Limb (tissue), 2 donors: ENCODE measurements at regions not wholly inside any gene's neighbourhood (a gene's known extent, or its start where the extent isn't known, plus 50 kb on each side); places are given as distances from the start of the nearest gene placed in this dataset.

ENCODE experiments used
- DNase-seq, 2 donors: peaks; one replicate each; pipeline ENCODE4 v3.0.0-alpha.2; 2016; ENCODE audit errors: extremely low spot score in 2 of 2

- no peak for DNase-seq
These were observed 148.8 kb upstream of the LHX5 start for GRCh38 chr12:113620437-113620976.

- no peak for DNase-seq
These were observed 147.5 kb upstream of the LHX5 start for GRCh38 chr12:113619202-113619601.

- no peak for DNase-seq
These were observed 141.7 kb upstream of the LHX5 start for GRCh38 chr12:113613414-113613813.

- no peak for DNase-seq
These were observed 141.1 kb upstream of the LHX5 start for GRCh38 chr12:113612793-113613192.

- no peak for DNase-seq
These were observed 140.5 kb upstream of the LHX5 start for GRCh38 chr12:113612076-113612728.

- no peak for DNase-seq
These were observed 140.0 kb upstream of the LHX5 start for GRCh38 chr12:113611652-113612051.

- no peak for DNase-seq
These were observed 139.0 kb upstream of the LHX5 start for GRCh38 chr12:113610698-113611097.

- no peak for DNase-seq
These were observed 138.2 kb upstream of the LHX5 start for GRCh38 chr12:113609692-113610469.

GRCh38 chr12:113604666-113605065, 133.0 kb upstream of the LHX5 start:
- no peak for DNase-seq

GRCh38 chr12:113601656-113602263, 130.1 kb upstream of the LHX5 start:
- peak in 1 of 2 donors; percentile 39 for DNase-seq

- DNase-seq: no peak
These were observed 127.2 kb upstream of the LHX5 start for GRCh38 chr12:113598815-113599406.

GRCh38 chr12:113594967-113595366, 123.3 kb upstream of the LHX5 start:
- DNase-seq: no peak

GRCh38 chr12:113591480-113591974, 119.9 kb upstream of the LHX5 start:
- peak in 1 of 2 donors; percentile 41 for DNase-seq

- no peak for DNase-seq
These were observed 117.8 kb upstream of the LHX5 start for GRCh38 chr12:113589437-113589836.

- no peak for DNase-seq
These were observed 116.0 kb upstream of the LHX5 start for GRCh38 chr12:113587720-113588119.

GRCh38 chr12:113586461-113586860, 114.8 kb upstream of the LHX5 start:
- no peak for DNase-seq

GRCh38 chr12:113582521-113583218, 111.0 kb upstream of the LHX5 start:
- DNase-seq: no peak

- DNase-seq: no peak
These were observed 109.7 kb upstream of the LHX5 start for GRCh38 chr12:113581342-113581741.

GRCh38 chr12:113580437-113580836, 108.8 kb upstream of the LHX5 start:
- DNase-seq: no peak

- no peak for DNase-seq
These were observed 105.9 kb upstream of the LHX5 start for GRCh38 chr12:113577464-113578129.

GRCh38 chr12:113575386-113575785, 103.7 kb upstream of the LHX5 start:
- no peak for DNase-seq
